HCT116 (cell line): ENCODE measurements at regions not wholly inside any gene's neighbourhood (a gene's known extent, or its start where the extent isn't known, plus 50 kb on each side); places are given as distances from the start of the nearest gene placed in this dataset.

Experiments used
- ATAC-seq: fragments of 200-7000 bp; cut with Tn5 transposase; 2 replicates; pipeline ENCODE4 v1.9.1; 2020; ENCODE audit warnings: mild to moderate bottlenecking, moderate library complexity
- BruUV-seq: library from RNA; stranded (reverse); fragments of 400-500 nt; replicated peaks from 2 replicates; lab custom pipeline; 2021; lab: Mats Ljungman, UMichigan
- CTCF ChIA-PET: fragments of 300-600 bp; sonication (Branson Sonifier 250); formaldehyde crosslinking; loops from one replicate; lab custom pipeline; 2021; ENCODE audit warnings: antibody characterized with exemption; lab: Charles Lee
- POLR2A ChIA-PET: fragments of 300-600, 350-600 bp; sonication (Branson Sonifier 250); formaldehyde crosslinking; loops from one replicate; lab custom pipeline; 2021; ENCODE audit warnings: antibody characterized with exemption; lab: Charles Lee
- RAD21 ChIA-PET, 2 experiments: fragments of 300-600 bp; sonication (Branson Sonifier 250); formaldehyde crosslinking; loops; one replicate each; lab custom pipeline; 2023; ENCODE audit warnings: low total read pairs in 2 of 2; ENCODE audit not compliant: uncharacterized antibody in 2 of 2, unreplicated experiment in 2 of 2, low non-redundant PET in 1 of 2; lab: Charles Lee
- DNase-seq: peaks from one replicate; pipeline ENCODE4 v3.0.0-alpha.2; 2010; ENCODE audit warnings: low read depth, low spot score
- H2AFZ ChIP-seq: fragments of 200-600 bp; shearing (Covaris generic), sonication (generic); 2 replicates; pipeline ENCODE4 v1.6.1; 2017; ENCODE audit warnings: low read depth, mixed run types, mixed read lengths, antibody characterized with exemption, low read length; ENCODE audit not compliant: poor library complexity, severe bottlenecking
- H3K27ac ChIP-seq: 2 replicates; pipeline ENCODE4 v1.5.1; 2012; ENCODE audit warnings: low read depth, low read length
- H3K27me3 ChIP-seq: fragments of 200-600 bp; sonication (generic); 2 replicates; pipeline ENCODE4 v1.6.1; 2016; ENCODE audit warnings: mixed run types, low read length, mixed read lengths; ENCODE audit not compliant: insufficient read depth
- H3K36me3 ChIP-seq, 2 experiments: fragments of 200-500 bp in 1 of 2; fragments of 200-600 bp in 1 of 2; sonication (Bioruptor generic) in 1 of 2; sonication (generic) in 1 of 2; 2 replicates each; pipeline versions ENCODE4 v1.5.1 to v1.6.1; 2014 to 2016; ENCODE audit warnings: low read length in 2 of 2, inconsistent platforms in 1 of 2, mixed read lengths in 1 of 2, mixed run types in 1 of 2; ENCODE audit not compliant: insufficient read depth in 2 of 2, control insufficient read depth in 1 of 2
- H3K4me1 ChIP-seq, 2 experiments: fragments of 200-600 bp in 1 of 2; sonication (generic) in 1 of 2; 2 replicates each; pipeline versions ENCODE4 v1.5.1 to v1.6.1; 2012 to 2017; ENCODE audit warnings: low read length in 2 of 2, inconsistent platforms in 1 of 2, mild to moderate bottlenecking in 1 of 2, mixed read lengths in 1 of 2, mixed run types in 1 of 2, moderate library complexity in 1 of 2; ENCODE audit not compliant: insufficient read depth in 2 of 2, control insufficient read depth in 1 of 2
- H3K4me2 ChIP-seq: fragments of 200-600 bp; sonication (generic); 2 replicates; pipeline ENCODE4 v1.6.1; 2017; ENCODE audit warnings: mixed run types, low read length, mixed read lengths
- H3K4me3 ChIP-seq, 2 experiments: fragments of 200-600 bp in 1 of 2; sonication (generic) in 1 of 2; replicated peaks in 1 of 2; 2 replicates each; pipeline ENCODE4 v1.5.1; 2011 to 2016; ENCODE audit warnings: low read length in 2 of 2, control low read depth in 1 of 2, low read depth in 1 of 2, mild to moderate bottlenecking in 1 of 2, mixed read lengths in 1 of 2, mixed run types in 1 of 2
- H3K79me2 ChIP-seq: fragments of 200-600 bp; sonication (generic); 2 replicates; pipeline ENCODE4 v1.6.1; 2017; ENCODE audit warnings: mild to moderate bottlenecking, mixed run types, low read length, moderate library complexity, mixed read lengths; ENCODE audit not compliant: insufficient read depth
- H3K9ac ChIP-seq: fragments of 200-600 bp; sonication (generic); 2 replicates; pipeline ENCODE4 v1.6.1; 2016; ENCODE audit warnings: low read length, mixed read lengths
- H3K9me2 ChIP-seq: fragments of 200-600 bp; sonication (generic), shearing (Covaris generic); 2 replicates; pipeline ENCODE4 v1.6.1; 2017; ENCODE audit warnings: mixed run types, mild to moderate bottlenecking, moderate library complexity; ENCODE audit not compliant: insufficient read depth
- H3K9me3 ChIP-seq, 2 experiments: fragments of 200-500 bp in 1 of 2; fragments of 200-600 bp in 1 of 2; sonication (Bioruptor generic) in 1 of 2; sonication (generic) in 1 of 2; 2 replicates each; pipeline ENCODE4 v1.6.1; 2014 to 2017; ENCODE audit warnings: low read length in 2 of 2, mixed read lengths in 2 of 2, inconsistent platforms in 1 of 2, low read depth in 1 of 2, mild to moderate bottlenecking in 1 of 2, mixed run types in 1 of 2, moderate library complexity in 1 of 2; ENCODE audit not compliant: control insufficient read depth in 1 of 2, insufficient read depth in 1 of 2
- H4K20me1 ChIP-seq: fragments of 200-600 bp; sonication (generic), shearing (Covaris generic); 2 replicates; pipeline ENCODE4 v1.6.1; 2017; ENCODE audit warnings: mixed run types, mild to moderate bottlenecking, moderate library complexity; ENCODE audit not compliant: insufficient read depth
- CBX3 ChIP-seq: IDR thresholded peaks from 2 replicates; pipeline ENCODE4 v1.6.1; 2012; ENCODE audit warnings: low read depth
- CEBPB ChIP-seq: IDR thresholded peaks from 2 replicates; pipeline ENCODE4 v1.6.1; 2012; ENCODE audit warnings: low read depth
- EGR1 ChIP-seq: IDR thresholded peaks from 2 replicates; pipeline ENCODE4 v1.6.1; 2012; ENCODE audit warnings: low read depth
- EZH2phosphoT487 ChIP-seq: fragments of 200-600 bp; IDR thresholded peaks from 2 replicates; pipeline ENCODE4 v1.6.1; 2018; ENCODE audit warnings: antibody characterized with exemption, borderline replicate concordance
- FOSL1 ChIP-seq: IDR thresholded peaks from 2 replicates; pipeline ENCODE4 v1.6.1; 2012; ENCODE audit warnings: low read depth
- MAX ChIP-seq: IDR thresholded peaks from 2 replicates; pipeline ENCODE4 v1.6.1; 2012
- POLR2A ChIP-seq: IDR thresholded peaks from 2 replicates; pipeline ENCODE4 v1.7.0; 2011; ENCODE audit warnings: borderline replicate concordance; ENCODE audit not compliant: insufficient read depth, insufficient read length; ENCODE audit errors: extremely low read depth
- POLR2AphosphoS5 ChIP-seq: IDR thresholded peaks from 2 replicates; pipeline ENCODE4 v1.6.1; 2011; ENCODE audit warnings: mild to moderate bottlenecking, low read depth, low read length, moderate library complexity
- RAD21 ChIP-seq: IDR thresholded peaks from 2 replicates; pipeline ENCODE4 v1.6.1; 2012; ENCODE audit warnings: low read depth, mild to moderate bottlenecking
- REST ChIP-seq: IDR thresholded peaks from 2 replicates; pipeline ENCODE4 v1.6.1; 2012; ENCODE audit warnings: low read depth
- SIN3A ChIP-seq: IDR thresholded peaks from 2 replicates; pipeline ENCODE4 v1.6.1; 2012; ENCODE audit warnings: low read depth
- SRF ChIP-seq: IDR thresholded peaks from 2 replicates; pipeline ENCODE4 v1.6.1; 2012; ENCODE audit warnings: low read depth
- TCF7L2 ChIP-seq: IDR thresholded peaks from 2 replicates; pipeline ENCODE4 v1.7.0; 2011; ENCODE audit warnings: borderline replicate concordance, inconsistent platforms; ENCODE audit not compliant: insufficient read depth, insufficient read length; ENCODE audit errors: extremely low read depth
- YY1 ChIP-seq: IDR thresholded peaks from 2 replicates; pipeline ENCODE4 v1.6.1; 2011; ENCODE audit warnings: low read length, low read depth, moderate library complexity, mild to moderate bottlenecking; ENCODE audit not compliant: insufficient replicate concordance; ENCODE audit errors: extremely low read depth
- ZFX ChIP-seq: fragments of 450-650 bp; IDR thresholded peaks from 2 replicates; pipeline ENCODE4 v1.6.1; 2017
- ZNF274 ChIP-seq: fragments of 200-500 bp; sonication (Bioruptor generic); IDR thresholded peaks from 2 replicates; pipeline ENCODE4 v1.6.1; 2014; ENCODE audit warnings: mild to moderate bottlenecking, low read depth, low read length, inconsistent platforms
- intact Hi-C: fragments of 100-400 bp; cut with micrococcal nuclease; formaldehyde crosslinking; loops from 2 replicates; pipeline ENCODE4 v1.10.0; 2022
- TF ChIP-seq, protein P1 (sequence below), 3 experiments: fragments of 200-600 bp in 1 of 3; sonication (generic) in 1 of 3; IDR thresholded peaks in 2 of 3; conservative IDR thresholded peaks in 1 of 3; 2 replicates each; pipeline ENCODE4 v1.5.1; 2012 to 2017; ENCODE audit warnings: low read depth in 2 of 3, low read length in 2 of 3, antibody characterized with exemption in 1 of 3, borderline replicate concordance in 1 of 3, control low read depth in 1 of 3, mild to moderate bottlenecking in 1 of 3, mixed read lengths in 1 of 3, mixed run types in 1 of 3, moderate library complexity in 1 of 3; ENCODE audit not compliant: insufficient read depth in 1 of 3

- Histone ChIP-seq H2AFZ (no peak overlapping the region), H3K4me1 (no peaks in the 10 kb centered on the region), H3K27ac (no peak overlapping the region), H3K27me3 (no peaks in the 10 kb centered on the region), H3K4me2 (no peak overlapping the region), H3K9me2 (no peaks in the 10 kb centered on the region), H3K9ac (no peak overlapping the region), H3K4me3 (no peak overlapping the region), H3K79me2 (no peaks in the 10 kb centered on the region), H3K36me3 (no peaks in the 10 kb centered on the region), H3K9me3 (no peaks in the 10 kb centered on the region), H4K20me1 (no peaks in the 10 kb centered on the region)
- intact Hi-C loops = no loop called here
- DNase-seq = no peak
- TF ChIP-seq, protein P1, sequence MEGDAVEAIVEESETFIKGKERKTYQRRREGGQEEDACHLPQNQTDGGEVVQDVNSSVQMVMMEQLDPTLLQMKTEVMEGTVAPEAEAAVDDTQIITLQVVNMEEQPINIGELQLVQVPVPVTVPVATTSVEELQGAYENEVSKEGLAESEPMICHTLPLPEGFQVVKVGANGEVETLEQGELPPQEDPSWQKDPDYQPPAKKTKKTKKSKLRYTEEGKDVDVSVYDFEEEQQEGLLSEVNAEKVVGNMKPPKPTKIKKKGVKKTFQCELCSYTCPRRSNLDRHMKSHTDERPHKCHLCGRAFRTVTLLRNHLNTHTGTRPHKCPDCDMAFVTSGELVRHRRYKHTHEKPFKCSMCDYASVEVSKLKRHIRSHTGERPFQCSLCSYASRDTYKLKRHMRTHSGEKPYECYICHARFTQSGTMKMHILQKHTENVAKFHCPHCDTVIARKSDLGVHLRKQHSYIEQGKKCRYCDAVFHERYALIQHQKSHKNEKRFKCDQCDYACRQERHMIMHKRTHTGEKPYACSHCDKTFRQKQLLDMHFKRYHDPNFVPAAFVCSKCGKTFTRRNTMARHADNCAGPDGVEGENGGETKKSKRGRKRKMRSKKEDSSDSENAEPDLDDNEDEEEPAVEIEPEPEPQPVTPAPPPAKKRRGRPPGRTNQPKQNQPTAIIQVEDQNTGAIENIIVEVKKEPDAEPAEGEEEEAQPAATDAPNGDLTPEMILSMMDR (IDR thresholded peaks at IDR 0.05 in 2 of 3, conservative IDR thresholded peaks at IDR 0.05 in 1 of 3; ENCODE audit: borderline replicate concordance in 1 of 3, insufficient read depth in 1 of 3, low read depth in 2 of 3, low read length in 2 of 3) = no peak
- TF ChIP-seq EGR1 = no peak
- no TSS peak for BruUV-seq
- ChIA-PET CTCF (no interaction called here), POLR2A (no interaction called here), RAD21 (no interaction called here)
- ATAC-seq = no peak
Measured at GRCh38 chr2:18253686-18254197, 306.7 kb downstream of the RDH14 start.

DNA sequence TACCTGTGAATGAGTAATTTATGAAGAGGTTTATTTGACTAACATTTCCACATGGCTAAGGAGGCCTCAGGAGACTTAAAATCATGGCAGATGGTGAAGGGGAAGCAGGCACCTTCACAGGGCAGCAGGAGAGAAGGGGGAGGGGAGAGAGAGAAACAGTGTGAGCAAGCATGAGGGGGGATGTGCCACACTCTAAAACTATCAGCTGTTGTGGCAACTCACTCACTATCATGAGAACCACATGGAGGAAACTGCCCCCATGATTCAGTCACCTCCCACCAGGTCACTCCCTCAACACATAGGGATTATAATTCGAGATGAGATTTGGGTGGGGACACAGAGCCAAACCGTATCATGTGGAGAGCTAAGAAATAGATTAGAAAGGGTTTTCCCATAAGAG is 309.0 kb downstream of the RDH14 start:
- Histone ChIP-seq H3K4me1 (no peaks in the 10 kb centered on the region), H3K9me3 (no peaks in the 10 kb centered on the region), H2AFZ (no peak overlapping the region), H3K9me2 (no peaks in the 10 kb centered on the region), H3K4me3 (no peak overlapping the region), H3K9ac (no peak overlapping the region), H3K27ac (no peak overlapping the region), H4K20me1 (no peaks in the 10 kb centered on the region), H3K79me2 (no peaks in the 10 kb centered on the region), H3K4me2 (no peak overlapping the region), H3K36me3 (no peaks in the 10 kb centered on the region), H3K27me3 (no peaks in the 10 kb centered on the region)
- no TSS peak for BruUV-seq
- RAD21 ChIA-PET = no interaction called here
- no peak for DNase-seq
- CTCF ChIA-PET = no interaction called here
- POLR2A ChIA-PET = no interaction called here
- no peak for ATAC-seq
- intact Hi-C loops = no loop called here
- no peak for TF ChIP-seq SRF
- TF ChIP-seq EZH2phosphoT487 = no peak
- TF ChIP-seq SIN3A = no peak
- no peak for TF ChIP-seq YY1
- no peak for TF ChIP-seq ZNF274
- no peak for TF ChIP-seq POLR2A
- no peak for TF ChIP-seq ZFX
- TF ChIP-seq CBX3 = no peak
- TF ChIP-seq POLR2AphosphoS5 = no peak
- no peak for TF ChIP-seq MAX
- TF ChIP-seq CEBPB = no peak
- TF ChIP-seq TCF7L2 = no peak
- TF ChIP-seq RAD21 = no peak
- no peak for TF ChIP-seq FOSL1
- TF ChIP-seq REST = no peak
